Smooth muscle cell of the brain vasculature (primary cell): ENCODE measurements at regions not wholly inside any gene's neighbourhood (a gene's known extent, or its start where the extent isn't known, plus 50 kb on each side); places are given as distances from the start of the nearest gene placed in this dataset.
"Not testable (repeated sequence)": the region's sequence is repeated elsewhere in the genome, so short reads cannot be mapped to it uniquely, and the experiment has no call there.

Experiments used
- DNase-seq: peaks from one replicate; pipeline ENCODE4 v3.0.0-alpha.2; 2012; ENCODE audit warnings: low read depth, low spot score

DNA sequence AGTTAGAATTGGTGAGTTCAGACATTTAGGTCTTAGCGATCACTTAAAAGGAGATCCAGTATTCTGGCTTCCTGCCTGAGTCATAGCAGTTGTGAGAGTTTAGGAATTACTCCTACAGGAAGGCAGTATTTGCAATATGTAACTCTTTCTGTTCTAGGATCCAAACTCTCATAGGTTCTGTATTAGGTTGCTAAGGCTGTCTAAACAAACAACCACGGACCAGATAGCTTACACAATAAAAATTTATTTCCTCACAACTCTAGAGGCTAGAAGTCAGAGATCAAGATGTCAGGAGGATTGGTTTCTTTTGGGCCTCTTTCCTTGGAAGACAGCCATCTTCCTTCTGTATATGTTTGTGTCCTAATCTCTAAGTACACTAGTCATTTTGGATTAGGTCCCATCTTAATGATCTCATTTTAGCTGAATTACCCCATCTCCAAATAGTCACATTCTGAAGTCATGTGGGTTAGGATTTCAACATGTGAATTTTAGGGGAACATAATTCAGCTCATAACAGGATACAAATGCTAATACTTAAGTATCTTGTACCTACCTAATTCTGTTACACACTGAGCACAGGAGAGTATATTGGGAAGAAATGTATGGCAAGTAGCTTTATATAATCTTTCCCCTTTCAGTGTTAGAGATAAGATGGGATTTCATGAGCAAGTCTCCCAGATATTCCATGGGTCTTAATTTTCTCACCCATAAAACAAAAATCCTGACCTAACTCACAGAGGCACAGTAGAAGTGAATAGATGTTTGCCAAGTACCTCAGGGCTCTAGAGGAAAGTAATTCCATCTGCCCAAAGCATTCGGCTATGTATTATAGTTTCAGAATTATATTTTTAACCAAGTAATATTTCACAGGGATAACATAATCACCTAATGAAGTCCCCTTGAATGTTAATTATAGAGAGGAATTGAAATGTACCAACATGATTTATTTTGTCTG is 144.4 kb downstream of the PTBP2 start:
- DNase-seq, result peak; percentile 70

- DNase-seq, result no peak
Observed at GRCh38 chr1:96872757-96873156, 151.2 kb downstream of the PTBP2 start.

- DNase-seq, result no peak
Observed at GRCh38 chr1:96878640-96879039, 157.1 kb downstream of the PTBP2 start.

DNA sequence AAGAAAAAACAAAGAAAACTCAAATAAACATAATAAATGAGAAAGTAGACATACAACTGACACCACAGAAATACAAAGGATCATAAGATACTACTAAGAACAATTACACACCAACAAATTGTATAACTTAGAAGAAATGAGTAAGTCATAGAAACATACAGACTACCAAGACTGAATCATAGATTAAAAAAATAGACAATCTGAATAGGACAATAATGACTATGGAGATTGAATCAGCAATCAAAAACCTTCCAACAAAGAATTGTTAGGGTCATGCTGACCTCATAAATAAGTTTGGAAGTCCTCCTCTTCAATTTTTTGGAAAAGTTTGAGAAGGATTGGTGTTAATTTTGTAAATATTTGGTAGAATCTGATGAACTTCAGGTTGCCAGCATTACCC is 159.0 kb downstream of the PTBP2 start:
- no peak for DNase-seq

DNA sequence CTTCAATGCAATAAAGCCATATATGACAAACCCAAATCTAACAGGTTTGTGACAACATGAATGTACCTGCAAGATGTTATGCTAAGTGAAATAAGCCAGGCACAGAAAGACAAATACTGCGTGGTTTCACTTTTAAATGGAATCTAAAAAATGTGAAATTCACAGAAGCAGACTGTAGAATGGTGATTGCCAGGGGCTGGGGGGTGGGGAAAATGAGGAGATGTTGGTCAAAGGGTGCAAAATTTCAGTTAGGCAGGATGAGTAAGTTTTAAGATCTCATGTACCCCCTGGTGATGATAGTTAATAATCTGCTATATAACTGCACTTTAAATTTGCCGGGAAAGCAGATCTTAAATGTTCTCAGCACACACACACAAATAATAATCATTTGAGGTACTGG is 160.5 kb downstream of the PTBP2 start:
- no peak for DNase-seq

- DNase-seq, result no peak
Observed at GRCh38 chr1:96886474-96886873, 164.9 kb downstream of the PTBP2 start.

DNA sequence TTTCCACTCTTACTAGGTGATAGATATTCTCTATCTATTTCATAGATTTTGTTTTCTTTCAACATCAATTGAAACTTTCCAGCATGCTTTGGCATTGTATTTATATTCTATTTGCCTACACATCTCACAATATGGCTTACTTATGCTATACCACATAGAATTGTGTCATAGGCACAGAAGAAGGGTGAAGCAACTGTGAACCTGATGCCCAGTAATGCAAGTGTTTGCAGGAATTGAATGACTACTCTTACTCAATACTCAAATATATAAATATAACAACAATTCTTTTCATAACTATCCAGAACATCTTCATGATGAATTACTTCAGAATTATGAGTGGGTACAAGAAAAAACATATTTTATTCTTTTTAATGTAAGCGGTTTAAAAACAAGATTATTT is 165.9 kb downstream of the PTBP2 start:
- DNase-seq, result no peak

GRCh38 chr1:96901783-96902363 is 180.3 kb downstream of the PTBP2 start:
- DNase-seq, result no peak

DNA sequence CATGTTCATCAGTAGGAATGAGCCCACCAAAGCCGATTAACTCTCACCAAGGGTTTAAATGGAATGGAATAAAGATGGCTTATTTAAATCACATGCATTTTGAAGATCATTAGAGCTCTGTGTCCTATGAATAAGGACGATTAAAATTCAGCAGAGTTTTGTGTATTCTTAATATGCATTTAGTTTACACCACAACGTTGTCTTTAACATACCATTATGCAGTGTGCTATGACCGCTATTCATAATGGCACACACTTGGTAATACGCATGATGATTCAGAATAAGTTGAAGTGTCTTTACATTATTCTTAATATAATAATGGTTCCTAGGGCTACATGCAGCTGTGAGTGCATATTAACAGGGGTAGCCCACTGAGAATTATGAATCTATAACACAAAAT is 190.7 kb downstream of the PTBP2 start:
- no peak for DNase-seq

- DNase-seq, result not testable (repeated sequence)
Observed at GRCh38 chr1:96915701-96916100, 194.1 kb downstream of the PTBP2 start.

- DNase-seq, result peak; percentile 41
Observed at GRCh38 chr1:96918406-96918805, 196.8 kb downstream of the PTBP2 start.

GRCh38 chr1:96922181-96922580 is 200.6 kb downstream of the PTBP2 start:
- no peak for DNase-seq

DNA sequence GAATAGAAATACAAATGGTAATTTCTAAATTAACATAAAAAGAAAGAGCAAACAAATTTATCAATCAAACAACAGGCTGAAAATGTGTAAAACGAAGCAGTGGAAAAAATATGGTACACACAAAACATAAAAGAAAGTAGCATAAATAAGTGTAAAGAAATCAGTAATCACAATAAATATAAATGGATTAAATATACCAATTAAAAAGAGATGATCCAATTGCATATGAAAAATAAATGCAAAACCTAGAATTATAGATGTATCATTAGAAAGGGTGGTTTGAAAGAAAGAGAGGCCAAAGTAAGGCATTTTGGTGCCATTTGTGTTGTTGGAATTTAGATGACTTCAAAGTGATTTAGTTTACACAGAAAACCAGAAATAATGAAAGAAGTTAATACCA is 202.2 kb downstream of the PTBP2 start:
- DNase-seq, result no peak

- DNase-seq, result no peak
Observed at GRCh38 chr1:96926176-96926575, 204.6 kb downstream of the PTBP2 start.

DNA sequence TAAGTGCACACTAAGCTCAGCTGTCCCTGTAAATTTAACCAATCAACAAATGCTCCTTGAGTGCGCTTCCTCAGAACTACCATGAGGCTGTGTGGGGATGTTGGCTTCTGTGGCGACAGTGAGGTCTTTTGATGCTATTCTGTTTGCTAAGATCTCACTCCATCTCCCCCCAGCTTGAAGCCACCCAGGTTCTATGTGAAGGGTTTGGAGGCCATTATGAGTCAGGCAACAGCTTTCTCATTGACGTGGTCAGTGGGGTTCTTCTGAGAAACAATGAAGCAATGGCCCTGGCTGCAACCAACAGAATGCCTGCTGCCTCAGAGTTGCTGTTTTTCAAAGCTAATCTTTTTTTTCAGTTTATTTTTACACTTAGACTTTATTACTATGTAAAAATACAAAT is 205.5 kb downstream of the PTBP2 start:
- DNase-seq, result no peak

DNA sequence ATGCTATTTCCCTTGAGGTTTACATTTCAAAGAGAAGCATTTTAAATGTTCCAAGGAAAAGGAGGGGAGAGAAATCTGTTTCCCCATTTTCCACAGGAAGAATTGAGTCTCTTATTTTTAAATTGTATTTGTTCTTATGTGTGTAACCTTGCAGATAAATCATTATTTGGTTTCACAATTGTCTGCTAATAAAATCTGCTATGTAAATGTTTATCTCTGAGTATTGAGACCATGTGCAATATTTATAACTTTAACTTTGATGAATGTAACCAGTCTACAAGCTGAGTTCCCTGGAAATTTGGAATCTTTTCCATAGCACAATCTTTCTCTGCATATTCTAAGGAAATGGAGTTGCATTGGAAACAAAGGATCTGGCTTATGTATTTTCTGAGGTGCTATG is 209.6 kb downstream of the PTBP2 start:
- no peak for DNase-seq

DNA sequence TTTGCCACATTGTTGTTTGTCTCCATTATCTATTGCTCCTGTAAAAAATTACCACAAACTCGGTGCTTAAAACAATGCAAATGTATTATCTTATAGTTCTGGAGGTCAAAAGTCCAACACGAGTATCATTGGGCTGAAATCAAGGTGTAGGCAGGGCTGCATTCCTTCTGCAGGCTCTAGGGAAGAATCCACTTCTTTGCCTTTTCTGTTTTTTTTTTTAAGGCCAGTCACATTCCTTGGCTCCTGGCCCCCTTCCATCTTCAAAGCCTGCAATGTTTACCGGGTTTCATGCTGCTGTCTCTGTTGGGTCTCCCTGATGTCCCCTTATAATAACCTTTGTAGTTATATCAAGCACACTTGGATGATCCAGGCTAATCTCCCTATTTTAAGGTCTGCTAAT is 212.7 kb downstream of the PTBP2 start:
- DNase-seq, result no peak

GRCh38 chr1:96944432-96945092 is 223.0 kb downstream of the PTBP2 start:
- no peak for DNase-seq

DNA sequence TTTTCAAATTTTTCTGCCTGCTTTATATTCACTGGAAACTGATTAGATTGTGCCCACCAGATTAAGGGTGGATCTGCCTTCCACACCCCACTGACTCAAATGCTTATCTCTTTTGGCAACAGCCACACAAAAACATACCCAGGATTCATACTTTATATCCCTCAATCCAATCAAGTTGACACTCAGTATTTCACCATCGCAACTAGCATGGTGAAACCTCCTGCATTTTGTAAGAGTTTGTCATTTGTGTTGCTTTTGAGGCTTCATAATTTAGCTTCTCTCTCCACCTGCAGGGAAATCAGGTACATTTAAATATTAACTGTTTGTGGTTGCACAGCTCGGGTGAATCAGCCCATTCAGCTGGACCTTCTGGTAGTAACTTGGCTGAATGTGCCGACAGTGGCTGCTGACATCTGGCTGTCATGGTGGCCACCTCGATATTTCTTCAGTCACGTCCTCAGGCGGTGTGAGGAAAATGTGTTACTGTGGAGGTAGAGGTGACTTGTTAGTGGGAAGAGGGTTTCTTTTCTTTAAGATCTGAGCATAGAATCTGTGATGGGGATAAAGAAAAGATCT is 224.0 kb downstream of the PTBP2 start:
- DNase-seq, result no peak

DNA sequence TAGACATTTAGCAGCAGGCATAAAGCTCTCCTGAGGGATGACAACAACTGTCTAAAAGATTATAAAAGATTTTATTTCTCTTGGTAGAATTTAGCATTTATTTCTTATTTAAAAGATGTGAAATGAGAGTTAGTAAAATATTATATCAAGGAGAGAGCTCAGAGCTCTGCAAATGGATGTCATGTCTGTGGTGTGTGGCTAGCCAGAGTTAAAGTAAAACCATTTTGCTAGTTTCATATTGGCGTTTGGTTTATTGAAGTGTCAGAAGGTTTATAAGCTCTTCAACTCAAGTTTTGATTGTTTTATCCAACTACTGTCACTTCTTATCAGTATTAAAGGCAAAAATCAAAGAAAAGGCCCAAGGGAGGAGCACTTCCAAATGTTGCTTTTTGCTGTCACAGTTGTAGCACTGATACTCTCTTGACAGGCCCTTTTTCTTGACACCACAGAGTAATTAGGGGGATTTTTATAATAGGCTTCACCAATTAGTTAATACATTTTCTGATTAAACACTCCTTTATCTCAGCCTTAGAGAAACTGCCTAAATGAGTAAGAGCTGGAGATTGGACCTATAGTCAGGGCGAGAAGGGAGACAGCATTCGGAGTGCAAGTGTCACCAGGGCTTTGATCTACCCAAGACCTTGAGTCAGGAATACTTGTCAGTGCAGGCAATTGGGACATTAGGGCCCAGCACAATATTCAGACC is 233.9 kb downstream of the PTBP2 start:
- no peak for DNase-seq

DNA sequence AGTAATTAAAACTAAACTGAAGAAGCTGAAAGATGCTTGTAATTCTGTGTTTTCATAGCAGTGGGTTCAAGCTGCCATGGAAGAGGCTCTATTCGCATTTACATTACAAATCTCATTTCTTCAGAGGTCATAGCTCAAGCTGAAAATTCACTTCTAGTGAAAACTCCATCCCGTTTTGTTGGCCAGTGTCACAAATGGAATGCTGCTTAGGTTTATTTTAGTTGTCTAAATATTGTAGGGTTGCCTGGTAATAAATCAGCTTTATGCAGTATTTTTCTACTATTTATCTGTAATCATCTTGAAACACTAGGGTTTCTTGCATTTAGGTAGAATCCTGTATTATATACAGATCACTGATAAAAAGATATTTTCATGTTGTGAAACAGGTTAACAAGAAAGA is 240.6 kb downstream of the PTBP2 start:
- DNase-seq, result no peak

DNA sequence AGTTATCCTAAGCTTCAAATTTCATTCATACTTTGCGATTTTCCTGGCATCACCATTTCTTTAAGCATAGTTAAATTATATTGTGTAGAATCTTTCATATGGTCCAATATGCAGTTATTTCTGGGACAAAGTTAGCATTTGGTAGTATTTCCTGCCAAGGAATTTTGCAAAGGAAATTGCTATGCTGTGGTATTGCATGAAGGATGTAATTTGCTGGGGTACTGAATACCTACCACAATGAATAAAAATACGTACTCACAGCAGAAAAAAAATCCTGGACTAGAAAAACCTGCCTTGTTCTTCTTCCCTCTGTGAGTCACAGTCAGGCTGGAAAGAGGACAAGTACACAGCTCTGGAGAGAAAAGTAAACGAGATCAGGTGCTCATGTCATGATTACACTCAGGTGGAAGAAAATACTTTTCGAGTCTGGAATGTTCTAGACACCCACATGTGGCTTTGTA is 241.2 kb downstream of the PTBP2 start:
- no peak for DNase-seq
